NK-92 treated with Interleukin-12 subunit alpha and Interleukin-12 subunit beta, amount 100 ng/mL, for 24 hours (cell line): ENCODE measurements at regions not wholly inside any gene's neighbourhood (a gene's known extent, or its start where the extent isn't known, plus 50 kb on each side); places are given as distances from the start of the nearest gene placed in this dataset.
"Not testable (repeated sequence)": the region's sequence is repeated elsewhere in the genome, so short reads cannot be mapped to it uniquely, and the experiment has no call there.

Experiments used
- DNase-seq: peaks from one replicate; lab custom pipeline; 2025; lab: John Stamatoyannopoulos, UW

- DNase-seq: no peak
Observed at GRCh38 chr13:34361560-34361959, 543.6 kb downstream of the RFC3 start.

DNA sequence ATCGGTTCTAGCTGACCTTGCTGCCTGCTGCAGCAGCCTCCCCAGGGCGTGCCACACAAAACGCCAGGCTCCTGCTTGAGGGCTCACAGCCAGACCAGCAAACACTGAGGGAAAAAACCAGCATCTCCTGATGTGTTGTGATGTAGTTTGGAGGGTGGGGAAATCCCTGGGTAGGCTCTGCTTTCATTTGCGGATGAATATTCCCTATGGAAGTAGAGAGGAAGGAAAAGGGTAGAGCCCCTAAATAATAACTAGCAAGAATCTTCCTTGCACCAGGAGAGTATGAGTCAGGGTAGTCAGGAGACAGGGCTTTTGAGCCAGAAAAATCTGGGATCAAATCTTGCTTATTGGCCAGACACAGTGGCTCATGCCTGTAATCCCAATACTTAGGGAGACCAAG, 545.3 kb downstream of the RFC3 start:
- no peak for DNase-seq

- no peak for DNase-seq
Observed at GRCh38 chr13:34364633-34365032, 546.7 kb downstream of the RFC3 start.

GRCh38 chr13:34369931-34370330, 552.0 kb downstream of the RFC3 start:
- DNase-seq: no peak

DNA sequence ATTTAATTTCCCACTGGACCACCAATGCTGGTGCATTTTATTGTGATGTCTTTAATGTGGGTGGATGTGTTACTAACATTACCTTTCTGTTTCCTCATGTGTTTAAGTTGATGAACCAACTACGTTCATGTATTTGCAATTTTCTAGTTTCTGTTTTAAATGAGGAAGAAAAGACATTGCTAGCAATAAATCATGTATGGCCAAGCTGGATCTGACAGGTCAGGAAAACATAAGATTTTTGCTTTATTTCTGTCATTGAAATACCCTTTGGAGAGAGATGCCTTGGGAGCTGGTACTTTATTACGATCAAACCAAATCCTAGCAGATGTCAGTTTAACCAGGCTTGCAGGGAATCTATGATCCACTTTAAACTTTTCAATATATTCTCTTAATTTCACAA, 553.2 kb downstream of the RFC3 start:
- DNase-seq: no peak

- no peak for DNase-seq
Observed at GRCh38 chr13:34371645-34372395, 553.9 kb downstream of the RFC3 start.

DNA sequence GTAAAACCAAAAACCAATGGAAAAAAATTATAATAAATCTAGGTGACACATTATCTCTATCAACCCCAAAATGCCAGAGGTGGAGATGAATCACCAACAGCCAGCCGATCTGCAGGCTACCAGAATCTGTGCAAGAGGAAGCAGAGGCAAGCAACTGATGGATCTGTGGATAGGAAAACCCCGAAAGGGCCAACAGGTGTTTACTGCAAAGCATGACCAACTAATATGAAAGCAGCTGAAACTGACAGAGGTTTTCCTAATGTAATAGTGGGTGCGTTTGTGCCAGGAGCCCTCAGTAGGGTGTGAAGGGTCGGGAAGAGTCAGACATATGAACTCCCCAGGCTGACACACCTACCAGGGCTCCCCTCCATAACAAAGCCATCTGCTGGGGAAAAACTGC, 554.6 kb downstream of the RFC3 start:
- no peak for DNase-seq

DNA sequence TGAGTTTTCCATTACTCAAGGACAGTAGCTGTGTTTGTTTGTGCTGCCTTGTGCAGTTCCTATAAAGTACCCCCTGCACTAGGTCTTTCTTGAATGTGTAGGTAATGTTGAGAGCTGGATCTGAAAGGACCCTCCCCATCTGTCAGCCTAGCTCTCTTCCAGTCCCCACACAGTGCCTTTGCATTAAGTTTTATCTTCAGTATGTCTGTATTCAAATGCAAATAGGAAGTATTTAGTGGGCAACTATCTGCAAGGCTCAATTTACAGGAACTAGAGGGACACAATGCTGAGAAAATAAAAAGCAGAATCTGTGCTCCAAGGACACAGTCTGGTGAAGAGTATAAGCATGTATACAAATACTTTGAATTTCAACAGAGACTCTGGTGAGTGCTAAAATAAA, 558.5 kb downstream of the RFC3 start:
- DNase-seq: no peak

- no peak for DNase-seq
Observed at GRCh38 chr13:34381228-34381627, 560.8 kb upstream of the NBEA start.

- DNase-seq: no peak
Observed at GRCh38 chr13:34383728-34384127, 558.3 kb upstream of the NBEA start.

DNA sequence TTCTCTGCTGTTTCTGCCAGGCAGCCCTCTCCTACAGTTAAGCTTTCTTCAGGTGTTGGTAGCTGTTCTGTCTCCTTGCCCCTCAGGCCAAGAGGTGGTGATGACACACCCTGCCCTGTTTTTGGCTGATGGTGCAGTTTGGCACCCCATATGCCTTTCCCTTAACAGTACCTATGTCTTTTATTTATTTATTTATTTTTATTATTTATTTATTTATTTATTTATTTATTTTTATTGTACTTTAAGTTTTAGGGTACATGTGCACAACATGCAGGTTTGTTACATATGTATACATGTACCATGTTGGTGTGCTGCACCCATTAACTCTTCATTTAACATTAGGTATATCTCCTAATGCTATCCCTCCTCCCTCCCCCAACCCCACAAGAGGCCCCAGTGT, 555.8 kb upstream of the NBEA start:
- not testable (repeated sequence) for DNase-seq

- DNase-seq: no peak
Observed at GRCh38 chr13:34391076-34391475, 551.0 kb upstream of the NBEA start.

- no peak for DNase-seq
Observed at GRCh38 chr13:34401696-34402095, 540.4 kb upstream of the NBEA start.

DNA sequence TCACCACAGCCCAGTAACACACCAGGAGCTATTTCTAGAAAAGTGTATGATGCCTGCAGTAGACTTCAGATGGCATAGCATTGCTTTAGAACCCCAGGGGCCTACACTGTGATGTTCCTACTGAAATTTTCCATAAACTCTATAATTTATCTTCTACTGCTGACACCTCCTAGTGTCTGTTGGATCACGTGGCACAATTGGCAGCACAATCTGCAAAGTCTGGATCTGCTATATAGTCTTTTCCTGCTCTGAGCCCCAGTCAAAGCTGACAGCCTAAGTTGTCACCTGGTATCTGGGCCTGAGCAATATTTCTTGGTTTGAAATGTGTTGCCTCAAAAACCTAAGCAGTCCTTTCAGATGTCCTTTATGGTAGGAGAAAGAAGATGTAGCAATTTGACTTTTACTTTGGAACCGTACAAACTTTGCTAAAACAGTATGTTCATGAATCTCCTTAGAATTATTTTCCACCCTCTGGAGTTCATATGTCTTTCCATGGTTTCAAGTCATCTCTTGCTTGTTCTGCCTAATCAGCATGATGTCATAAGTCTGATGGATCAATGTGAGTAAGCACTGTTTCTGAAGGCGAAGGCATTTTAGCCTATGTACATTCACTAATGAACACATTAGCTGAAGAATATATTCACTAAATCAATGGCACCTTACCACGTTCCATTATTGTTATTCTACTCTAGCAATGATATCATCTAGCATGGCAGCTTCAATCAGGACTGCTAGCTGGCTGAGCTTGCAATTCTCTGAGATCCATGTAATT, 536.5 kb upstream of the NBEA start:
- DNase-seq: no peak

- no peak for DNase-seq
Observed at GRCh38 chr13:34408640-34409039, 533.4 kb upstream of the NBEA start.

DNA sequence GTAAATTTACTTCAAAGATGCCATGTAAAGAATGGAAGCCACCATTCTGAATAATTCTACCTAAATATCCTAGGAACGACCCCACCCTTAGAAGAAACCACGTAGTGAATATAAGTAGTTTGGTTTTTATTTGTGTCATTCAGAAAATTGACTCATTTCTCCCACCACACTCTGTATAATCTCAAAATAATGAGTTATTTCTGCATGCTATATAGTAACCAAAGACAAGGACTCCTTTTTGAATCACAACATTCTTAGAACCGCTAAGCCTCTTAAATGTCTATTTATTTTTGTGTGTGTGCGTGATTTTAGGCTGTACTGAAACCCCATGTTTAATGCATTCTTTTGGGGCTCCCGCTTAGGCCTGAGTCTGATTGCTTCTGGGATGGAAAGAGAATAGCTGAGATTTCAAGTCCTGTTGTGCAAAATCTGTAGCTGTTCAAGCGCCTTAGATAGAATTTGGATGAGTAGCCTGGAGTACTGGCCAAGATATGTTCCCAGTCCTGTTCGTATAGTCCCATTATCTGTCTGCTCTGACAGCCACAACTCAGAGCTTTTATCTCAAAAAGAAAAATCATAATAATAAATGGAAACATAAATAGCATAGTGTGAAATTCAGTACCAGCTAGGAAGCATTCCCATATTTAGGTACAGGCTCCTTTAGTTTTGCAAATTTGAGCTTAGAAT, 532.4 kb upstream of the NBEA start:
- no peak for DNase-seq

- DNase-seq: no peak
Observed at GRCh38 chr13:34410678-34411077, 531.4 kb upstream of the NBEA start.

GRCh38 chr13:34411177-34411576, 530.9 kb upstream of the NBEA start:
- no peak for DNase-seq

GRCh38 chr13:34411894-34412293, 530.2 kb upstream of the NBEA start:
- no peak for DNase-seq

- DNase-seq: no peak
Observed at GRCh38 chr13:34412295-34412694, 529.8 kb upstream of the NBEA start.

DNA sequence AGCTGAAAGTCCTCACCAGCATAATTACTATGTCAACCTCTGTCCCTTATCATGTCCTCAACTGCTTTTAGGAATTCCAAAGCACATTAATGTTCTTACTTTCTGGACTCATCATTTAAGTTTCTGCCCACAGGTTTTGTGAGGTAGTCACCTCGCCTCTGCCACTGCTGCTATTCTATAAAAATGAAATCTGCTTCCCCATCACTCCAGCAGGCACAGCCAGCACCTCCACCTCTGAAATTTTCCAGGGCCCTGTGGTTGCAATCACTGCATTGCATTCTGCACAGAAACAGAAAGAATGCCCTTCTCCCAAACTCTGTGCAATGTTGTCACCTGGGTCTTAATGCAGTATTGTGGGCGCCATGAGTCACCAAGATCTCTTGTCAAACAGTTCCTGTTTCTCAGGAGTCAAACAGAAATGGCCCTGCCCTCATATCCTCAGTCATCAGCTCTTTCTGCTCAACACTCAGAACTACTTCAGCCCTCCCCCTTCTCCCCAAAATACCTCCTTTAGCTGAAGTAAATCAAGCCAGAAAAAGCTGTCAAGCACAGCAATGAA, 529.2 kb upstream of the NBEA start:
- DNase-seq: peak; percentile 13

GRCh38 chr13:34413538-34414210, 528.4 kb upstream of the NBEA start:
- DNase-seq: no peak
